Vagina (tissue), 2 donors: ENCODE measurements at regions not wholly inside any gene's neighbourhood (a gene's known extent, or its start where the extent isn't known, plus 50 kb on each side); places are given as distances from the start of the nearest gene placed in this dataset.

Source experiments
- CTCF ChIP-seq, 3 experiments: fragments of 450-650 bp in 2 of 3; fragments of 200-600 bp in 1 of 3; sonication (generic) in 1 of 3; IDR thresholded peaks; one replicate each; pipeline ENCODE4 v1.5.1; 2017 to 2019; ENCODE audit warnings: antibody characterized with exemption in 3 of 3, mild to moderate bottlenecking in 2 of 3, moderate library complexity in 2 of 3
- POLR2AphosphoS5 ChIP-seq, 2 donors: sonication (generic); formaldehyde crosslinking; IDR thresholded peaks; one replicate each; pipeline ENCODE4 v1.9.0; 2017; ENCODE audit warnings: antibody characterized with exemption in 2 of 2, mild to moderate bottlenecking in 2 of 2, low read depth in 1 of 2; ENCODE audit not compliant: insufficient read depth in 1 of 2

GRCh38 chr2:176812246-176812775, 400.3 kb upstream of the HNRNPA3 start:
- TF ChIP-seq CTCF (IDR thresholded peaks at IDR 0.05), result no peak
- TF ChIP-seq POLR2AphosphoS5 (IDR thresholded peaks at IDR 0.05; ENCODE audit: insufficient read depth in 1 of 2, low read depth in 1 of 2), result no peak
